ENCODE measurements at regions not wholly inside any gene's neighbourhood (a gene's known extent, or its start where the extent isn't known, plus 50 kb on each side); places are given as distances from the start of the nearest gene placed in this dataset.

DNA sequence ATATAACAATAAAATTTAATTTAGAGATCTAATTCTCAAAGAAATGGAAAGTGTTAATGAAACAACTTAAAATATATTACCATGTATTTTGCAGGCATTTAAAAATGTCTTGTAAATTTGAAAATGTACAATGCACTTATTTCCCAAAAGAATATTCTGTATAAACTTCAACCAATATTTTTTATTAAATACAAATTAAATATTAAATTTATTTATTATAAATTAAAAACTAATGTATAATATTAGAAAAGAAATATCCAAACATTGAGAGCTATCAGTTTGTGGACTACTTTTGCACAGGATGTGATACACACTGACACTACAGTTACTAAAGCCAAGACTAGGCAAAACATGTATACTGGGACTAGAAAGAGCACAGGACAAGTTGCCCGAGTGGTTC is 707.0 kb upstream of the NRSN1 start:
- H3K4me2 ChIP-seq (ENCODE audit: low read length) = no peak overlapping the region
- H3F3A ChIP-seq (ENCODE audit: insufficient read depth, low read length, poor library complexity, severe bottlenecking) = no peaks in the 10 kb centered on the region
- no peaks in the 10 kb centered on the region for H4K20me1 ChIP-seq (ENCODE audit: insufficient read depth)
- no peak overlapping the region for H3K4me3 ChIP-seq (ENCODE audit: low read length)
- TF ChIP-seq RAD21 (conservative IDR thresholded peaks at IDR 0.05) (no peak), EP300 (conservative IDR thresholded peaks at IDR 0.05; ENCODE audit: poor library complexity, severe bottlenecking) (no peak)
- TF ChIP-seq, protein P1, sequence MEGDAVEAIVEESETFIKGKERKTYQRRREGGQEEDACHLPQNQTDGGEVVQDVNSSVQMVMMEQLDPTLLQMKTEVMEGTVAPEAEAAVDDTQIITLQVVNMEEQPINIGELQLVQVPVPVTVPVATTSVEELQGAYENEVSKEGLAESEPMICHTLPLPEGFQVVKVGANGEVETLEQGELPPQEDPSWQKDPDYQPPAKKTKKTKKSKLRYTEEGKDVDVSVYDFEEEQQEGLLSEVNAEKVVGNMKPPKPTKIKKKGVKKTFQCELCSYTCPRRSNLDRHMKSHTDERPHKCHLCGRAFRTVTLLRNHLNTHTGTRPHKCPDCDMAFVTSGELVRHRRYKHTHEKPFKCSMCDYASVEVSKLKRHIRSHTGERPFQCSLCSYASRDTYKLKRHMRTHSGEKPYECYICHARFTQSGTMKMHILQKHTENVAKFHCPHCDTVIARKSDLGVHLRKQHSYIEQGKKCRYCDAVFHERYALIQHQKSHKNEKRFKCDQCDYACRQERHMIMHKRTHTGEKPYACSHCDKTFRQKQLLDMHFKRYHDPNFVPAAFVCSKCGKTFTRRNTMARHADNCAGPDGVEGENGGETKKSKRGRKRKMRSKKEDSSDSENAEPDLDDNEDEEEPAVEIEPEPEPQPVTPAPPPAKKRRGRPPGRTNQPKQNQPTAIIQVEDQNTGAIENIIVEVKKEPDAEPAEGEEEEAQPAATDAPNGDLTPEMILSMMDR (IDR thresholded peaks at IDR 0.05; ENCODE audit: poor library complexity, severe bottlenecking) = no peak
- no peaks in the 10 kb centered on the region for H3K9me3 ChIP-seq (ENCODE audit: low read length)
- no peak overlapping the region for H3K27ac ChIP-seq (ENCODE audit: low read length)
- H2AFZ ChIP-seq (ENCODE audit: low read depth, low read length) = no peak overlapping the region
- no peaks in the 10 kb centered on the region for H3K36me3 ChIP-seq (ENCODE audit: insufficient read depth, low read length)
- H3K9ac ChIP-seq (ENCODE audit: low read length) = no peak overlapping the region
- H3K79me2 ChIP-seq (replicated peaks; ENCODE audit: insufficient read depth, low read length) = no peaks in the 10 kb centered on the region
- no peaks in the 10 kb centered on the region for H3K27me3 ChIP-seq (ENCODE audit: insufficient read depth, low read depth, low read length)
- H3K9me2 ChIP-seq (ENCODE audit: insufficient read depth, low read length) = no peaks in the 10 kb centered on the region

GRCh38 chr6:23420659-23421350 is 705.2 kb upstream of the NRSN1 start:
- Histone ChIP-seq H3K4me2 (ENCODE audit: low read length) (no peak overlapping the region), H3K36me3 (ENCODE audit: insufficient read depth, low read length) (no peaks in the 10 kb centered on the region), H3K9me3 (ENCODE audit: low read length) (no peaks in the 10 kb centered on the region), H3K27me3 (ENCODE audit: insufficient read depth, low read depth, low read length) (no peaks in the 10 kb centered on the region), H3K4me3 (ENCODE audit: low read length) (no peak overlapping the region), H3K27ac (ENCODE audit: low read length) (no peak overlapping the region), H3K9me2 (ENCODE audit: insufficient read depth, low read length) (no peaks in the 10 kb centered on the region), H3F3A (ENCODE audit: insufficient read depth, low read length, poor library complexity, severe bottlenecking) (no peaks in the 10 kb centered on the region), H3K79me2 (replicated peaks; ENCODE audit: insufficient read depth, low read length) (no peaks in the 10 kb centered on the region), H4K20me1 (ENCODE audit: insufficient read depth) (no peaks in the 10 kb centered on the region), H2AFZ (ENCODE audit: low read depth, low read length) (no peak overlapping the region), H3K9ac (ENCODE audit: low read length) (no peak overlapping the region)
- TF ChIP-seq REST (IDR thresholded peaks at IDR 0.05; ENCODE audit: borderline replicate concordance) (no peak), POLR2AphosphoS5 (IDR thresholded peaks at IDR 0.05) (no peak), SMC3 (conservative IDR thresholded peaks at IDR 0.05; ENCODE audit: poor library complexity) (no peak), EZH2 (IDR thresholded peaks at IDR 0.05; ENCODE audit: borderline replicate concordance, insufficient read depth, low read length, poor library complexity, severe bottlenecking) (no peak), MXI1 (conservative IDR thresholded peaks at IDR 0.05; ENCODE audit: poor library complexity, severe bottlenecking) (no peak), EP300 (conservative IDR thresholded peaks at IDR 0.05; ENCODE audit: poor library complexity, severe bottlenecking) (no peak), RAD21 (conservative IDR thresholded peaks at IDR 0.05) (no peak), TAF1 (IDR thresholded peaks at IDR 0.05; ENCODE audit: low read depth) (no peak)
- TF ChIP-seq, protein P1 (IDR thresholded peaks at IDR 0.05; ENCODE audit: poor library complexity, severe bottlenecking) = no peak

Data from neural cell (in vitro differentiated cells).